CD4-positive, alpha-beta memory T cell (primary cell): ENCODE measurements at regions not wholly inside any gene's neighbourhood (a gene's known extent, or its start where the extent isn't known, plus 50 kb on each side); places are given as distances from the start of the nearest gene placed in this dataset.

Experiments
- CTCF ChIA-PET: fragments of 350-600 bp; sonication (Branson Sonifier 250); formaldehyde crosslinking; loops from one replicate; lab custom pipeline; 2021; ENCODE audit warnings: inconsistent platforms; ENCODE audit not compliant: partially characterized antibody; lab: Charles Lee
- POLR2A ChIA-PET: fragments of 350-600 bp; sonication (Branson Sonifier 250); formaldehyde crosslinking; loops from one replicate; lab custom pipeline; 2021; ENCODE audit not compliant: partially characterized antibody; lab: Charles Lee
- DNase-seq, 5 donors: peaks; one replicate each; pipeline versions ENCODE4 v3.0.0 to v3.0.0-alpha.2; 2020 to 2022; ENCODE audit warnings: mixed read lengths in 1 of 5
- H3K27ac ChIP-seq: one replicate; pipeline ENCODE4 v1.7.0; 2013; ENCODE audit warnings: low read depth, low read length
- H3K27me3 ChIP-seq: 2 replicates; pipeline ENCODE4 v1.7.0; 2013; ENCODE audit warnings: mild to moderate bottlenecking, low read length, moderate library complexity; ENCODE audit not compliant: insufficient read depth
- H3K36me3 ChIP-seq: 2 replicates; pipeline ENCODE4 v1.7.0; 2013; ENCODE audit warnings: mild to moderate bottlenecking, low read length, moderate library complexity; ENCODE audit not compliant: insufficient read depth
- H3K4me1 ChIP-seq: 2 replicates; pipeline ENCODE4 v1.7.0; 2013; ENCODE audit warnings: mild to moderate bottlenecking, low read length, moderate library complexity; ENCODE audit not compliant: insufficient read depth
- H3K4me3 ChIP-seq, 2 donors: one replicate each; pipeline ENCODE4 v1.7.0; 2013; ENCODE audit warnings: low read length in 2 of 2, mild to moderate bottlenecking in 1 of 2
- H3K9me3 ChIP-seq, 2 donors: one replicate each; pipeline ENCODE4 v1.7.0; 2013; ENCODE audit warnings: low read length in 2 of 2, control low read depth in 1 of 2; ENCODE audit not compliant: control insufficient read depth in 1 of 2
- H3K27ac Mint-ChIP-seq, 7 donors: one replicate each; pipeline ENCODE4 v1.8.0; 2020 to 2021; ENCODE audit warnings: mixed read lengths in 7 of 7, mild to moderate bottlenecking in 6 of 7, inconsistent platforms in 3 of 7, moderate library complexity in 3 of 7
- H3K27me3 Mint-ChIP-seq, 2 donors: one replicate each; pipeline ENCODE4 v1.8.0; 2020 to 2021; ENCODE audit warnings: mixed read lengths in 2 of 2
- H3K36me3 Mint-ChIP-seq, 2 donors: one replicate each; pipeline ENCODE4 v1.8.0; 2020 to 2021; ENCODE audit warnings: mixed read lengths in 2 of 2, inconsistent platforms in 1 of 2, mild to moderate bottlenecking in 1 of 2
- H3K4me1 Mint-ChIP-seq, 4 donors: one replicate each; pipeline ENCODE4 v1.8.0; 2020 to 2021; ENCODE audit warnings: mixed read lengths in 4 of 4, mild to moderate bottlenecking in 1 of 4
- H3K4me3 Mint-ChIP-seq, 8 donors: one replicate each; pipeline ENCODE4 v1.8.0; 2020 to 2021; ENCODE audit warnings: mixed read lengths in 8 of 8, mild to moderate bottlenecking in 7 of 8, moderate library complexity in 6 of 8, inconsistent platforms in 3 of 8
- H3K9me3 Mint-ChIP-seq, 8 donors: one replicate each; pipeline ENCODE4 v1.8.0; 2020 to 2021; ENCODE audit warnings: mixed read lengths in 8 of 8, mild to moderate bottlenecking in 5 of 8, inconsistent platforms in 3 of 8, moderate library complexity in 1 of 8
- intact Hi-C: fragments of 100-400 bp; cut with micrococcal nuclease; formaldehyde crosslinking; loops from one replicate; pipeline ENCODE4 v1.15.1; 2023

- H3K4me3 ChIP-seq = no peak overlapping the region
- no peak overlapping the region for H3K27ac Mint-ChIP-seq
- no peaks in the 10 kb centered on the region for H3K4me1 Mint-ChIP-seq
- no peaks in the 10 kb centered on the region for H3K36me3 ChIP-seq
- no peaks in the 10 kb centered on the region for H3K27me3 ChIP-seq
- no peak overlapping the region for H3K27ac ChIP-seq
- DNase-seq = no peak
- no peaks in the 10 kb centered on the region for H3K27me3 Mint-ChIP-seq
- intact Hi-C loops = no loop called here
- H3K36me3 Mint-ChIP-seq = no peaks in the 10 kb centered on the region
- no peaks in the 10 kb centered on the region for H3K4me1 ChIP-seq
- no peak overlapping the region for H3K4me3 Mint-ChIP-seq
- ChIA-PET POLR2A (no interaction called here), CTCF (interaction anchor here (0.7 kb wide), 1 partner anchor 108 kb away, joined by 3 read pairs; no protein-coding TSS in a partner anchor)
- no peaks in the 10 kb centered on the region for H3K9me3 Mint-ChIP-seq
- H3K9me3 ChIP-seq = no peaks in the 10 kb centered on the region
These were observed 424.8 kb upstream of the DMAC1 start for GRCh38 chr9:8224381-8224801.

- H3K36me3 ChIP-seq = no peaks in the 10 kb centered on the region
- no peaks in the 10 kb centered on the region for H3K27me3 Mint-ChIP-seq
- no peaks in the 10 kb centered on the region for H3K9me3 Mint-ChIP-seq
- H3K9me3 ChIP-seq = no peaks in the 10 kb centered on the region
- no peak overlapping the region for H3K27ac Mint-ChIP-seq
- H3K4me3 ChIP-seq = no peak overlapping the region
- ChIA-PET POLR2A (no interaction called here), CTCF (no interaction called here)
- no peak for DNase-seq
- H3K27me3 ChIP-seq = no peaks in the 10 kb centered on the region
- no peak overlapping the region for H3K27ac ChIP-seq
- intact Hi-C loops = no loop called here
- H3K36me3 Mint-ChIP-seq = no peaks in the 10 kb centered on the region
- H3K4me1 ChIP-seq = no peaks in the 10 kb centered on the region
- no peaks in the 10 kb centered on the region for H3K4me1 Mint-ChIP-seq
- no peak overlapping the region for H3K4me3 Mint-ChIP-seq
These were observed 424.3 kb upstream of the DMAC1 start for GRCh38 chr9:8223861-8224260.

DNA sequence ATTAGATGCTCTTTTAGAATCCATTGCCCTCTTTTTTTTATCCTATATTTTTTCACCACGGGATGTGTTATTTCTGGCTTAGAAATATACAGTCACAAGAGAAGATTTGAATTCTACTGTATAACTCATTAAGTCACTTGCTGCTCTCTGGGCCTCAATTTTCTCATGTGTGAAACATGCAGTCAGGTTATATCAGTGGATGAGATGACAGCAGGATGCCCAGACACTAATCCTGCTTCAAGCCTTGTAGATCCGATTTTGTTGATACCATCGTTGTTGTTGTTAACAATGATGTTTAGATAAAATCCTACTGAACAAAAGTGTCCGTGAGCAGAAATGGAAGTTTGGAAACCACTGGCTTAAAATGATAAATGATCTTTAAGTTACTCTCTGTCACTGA lies 421.9 kb upstream of the DMAC1 start:
- H3K4me3 ChIP-seq = no peak overlapping the region
- no peaks in the 10 kb centered on the region for H3K9me3 ChIP-seq
- CTCF ChIA-PET = no interaction called here
- no peaks in the 10 kb centered on the region for H3K27me3 ChIP-seq
- intact Hi-C loops = no loop called here
- POLR2A ChIA-PET = no interaction called here
- H3K36me3 Mint-ChIP-seq = no peaks in the 10 kb centered on the region
- H3K27ac Mint-ChIP-seq = no peak overlapping the region
- H3K27ac ChIP-seq = no peak overlapping the region
- no peaks in the 10 kb centered on the region for H3K36me3 ChIP-seq
- no peak overlapping the region for H3K4me3 Mint-ChIP-seq
- H3K4me1 ChIP-seq = no peaks in the 10 kb centered on the region
- no peak for DNase-seq
- peaks cover 0 to 13% (median 3%) of the 10 kb centered on the region in 8 donors for H3K9me3 Mint-ChIP-seq
- no peaks in the 10 kb centered on the region for H3K27me3 Mint-ChIP-seq
- no peaks in the 10 kb centered on the region for H3K4me1 Mint-ChIP-seq

DNA sequence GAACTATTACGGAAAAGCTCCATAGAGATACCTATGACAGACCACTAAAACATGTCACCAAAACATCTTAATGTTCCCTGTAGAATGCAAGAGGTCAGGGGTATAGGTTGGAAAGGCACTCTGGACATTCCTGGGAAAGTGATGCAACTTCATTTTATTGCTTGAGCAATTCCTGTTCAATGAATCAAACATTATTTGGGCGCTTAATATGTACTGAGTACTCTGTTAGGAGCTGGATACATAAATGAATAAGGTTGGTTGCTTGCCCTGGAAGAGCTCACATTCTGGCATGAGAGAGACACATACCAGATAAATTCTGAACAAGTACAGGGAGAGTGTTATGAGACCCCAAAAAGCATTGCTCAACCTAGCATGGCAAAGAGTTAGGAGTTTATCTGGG lies 408.9 kb upstream of the DMAC1 start:
- no peaks in the 10 kb centered on the region for H3K36me3 Mint-ChIP-seq
- H3K36me3 ChIP-seq = no peaks in the 10 kb centered on the region
- H3K4me3 Mint-ChIP-seq = no peak overlapping the region
- H3K27ac ChIP-seq = no peak overlapping the region
- CTCF ChIA-PET = no interaction called here
- no peaks in the 10 kb centered on the region for H3K27me3 ChIP-seq
- H3K4me1 Mint-ChIP-seq = peaks cover 0 to 3% (median 2%) of the 10 kb centered on the region in 4 donors
- peaks cover 0 to 4% (median 2%) of the 10 kb centered on the region in 8 donors for H3K9me3 Mint-ChIP-seq
- no peaks in the 10 kb centered on the region for H3K4me1 ChIP-seq
- intact Hi-C loops = no loop called here
- no peak for DNase-seq
- POLR2A ChIA-PET = no interaction called here
- no peak overlapping the region for H3K27ac Mint-ChIP-seq
- H3K4me3 ChIP-seq = no peak overlapping the region
- H3K9me3 ChIP-seq = no peaks in the 10 kb centered on the region
- H3K27me3 Mint-ChIP-seq = no peaks in the 10 kb centered on the region

GRCh38 chr9:8207596-8207995 lies 408.0 kb upstream of the DMAC1 start:
- Histone ChIP-seq H3K4me1 (no peaks in the 10 kb centered on the region), H3K4me3 (no peak overlapping the region), H3K27ac (no peak overlapping the region), H3K36me3 (no peaks in the 10 kb centered on the region), H3K27me3 (no peaks in the 10 kb centered on the region), H3K9me3 (no peaks in the 10 kb centered on the region)
- H3K27ac Mint-ChIP-seq = no peak overlapping the region
- POLR2A ChIA-PET = no interaction called here
- H3K27me3 Mint-ChIP-seq = no peaks in the 10 kb centered on the region
- H3K36me3 Mint-ChIP-seq = no peaks in the 10 kb centered on the region
- H3K9me3 Mint-ChIP-seq = peaks cover 0 to 5% (median 2%) of the 10 kb centered on the region in 8 donors
- intact Hi-C loops = no loop called here
- peaks cover 0 to 3% (median 2%) of the 10 kb centered on the region in 4 donors for H3K4me1 Mint-ChIP-seq
- CTCF ChIA-PET = no interaction called here
- no peak overlapping the region for H3K4me3 Mint-ChIP-seq
- no peak for DNase-seq

DNA sequence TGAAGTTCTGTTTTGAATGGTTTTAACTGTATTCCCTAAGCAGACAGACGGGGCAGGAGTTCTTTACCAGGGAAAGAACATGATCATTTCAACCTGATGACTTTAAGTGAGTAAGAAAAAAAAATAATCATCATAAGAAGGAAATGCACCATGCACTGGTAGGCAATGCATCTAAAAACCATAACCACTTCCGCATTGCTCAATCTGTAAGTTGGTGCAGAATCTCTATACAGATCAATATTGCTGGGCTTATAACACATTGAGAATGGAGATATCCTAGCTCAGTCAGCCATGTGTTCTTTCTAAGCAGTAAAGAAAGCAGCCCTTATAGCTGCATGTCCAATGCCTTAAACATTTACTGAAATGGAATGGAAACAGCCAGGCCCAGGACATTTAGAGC lies 407.1 kb upstream of the DMAC1 start:
- ChIA-PET CTCF (no interaction called here), POLR2A (no interaction called here)
- peak in 1 of 5 donors; percentile 3 for DNase-seq
- Histone ChIP-seq H3K9me3 (no peaks in the 10 kb centered on the region), H3K4me3 (no peak overlapping the region), H3K27me3 (no peaks in the 10 kb centered on the region), H3K27ac (no peak overlapping the region), H3K36me3 (no peaks in the 10 kb centered on the region), H3K4me1 (no peaks in the 10 kb centered on the region)
- H3K27ac Mint-ChIP-seq = no peak overlapping the region
- H3K9me3 Mint-ChIP-seq = peaks cover 0 to 5% (median 3%) of the 10 kb centered on the region in 8 donors
- H3K36me3 Mint-ChIP-seq = no peaks in the 10 kb centered on the region
- intact Hi-C loops = no loop called here
- no peak overlapping the region for H3K4me3 Mint-ChIP-seq
- H3K27me3 Mint-ChIP-seq = no peaks in the 10 kb centered on the region
- H3K4me1 Mint-ChIP-seq = peaks cover 0 to 3% (median 2%) of the 10 kb centered on the region in 4 donors

- Histone ChIP-seq H3K27ac (no peak overlapping the region), H3K4me3 (no peak overlapping the region), H3K9me3 (no peaks in the 10 kb centered on the region), H3K27me3 (no peaks in the 10 kb centered on the region), H3K36me3 (no peaks in the 10 kb centered on the region), H3K4me1 (no peaks in the 10 kb centered on the region)
- Mint-ChIP-seq H3K27me3 (no peaks in the 10 kb centered on the region), H3K9me3 (peaks cover 0 to 11% (median 3%) of the 10 kb centered on the region in 8 donors), H3K4me1 (peaks cover 0 to 3% (median 2%) of the 10 kb centered on the region in 4 donors), H3K4me3 (no peak overlapping the region), H3K27ac (no peak overlapping the region), H3K36me3 (no peaks in the 10 kb centered on the region)
- POLR2A ChIA-PET = no interaction called here
- DNase-seq = no peak
- intact Hi-C loops = no loop called here
- CTCF ChIA-PET = no interaction called here
These were observed 406.0 kb upstream of the DMAC1 start for GRCh38 chr9:8205576-8205975.

- Histone ChIP-seq H3K36me3 (no peaks in the 10 kb centered on the region), H3K4me1 (no peaks in the 10 kb centered on the region), H3K27me3 (no peaks in the 10 kb centered on the region), H3K9me3 (no peaks in the 10 kb centered on the region), H3K27ac (no peak overlapping the region), H3K4me3 (no peak overlapping the region)
- H3K36me3 Mint-ChIP-seq = no peaks in the 10 kb centered on the region
- no peak for DNase-seq
- H3K27me3 Mint-ChIP-seq = no peaks in the 10 kb centered on the region
- CTCF ChIA-PET = interaction anchor here (1.1 kb wide), 1 partner anchor 9 kb away, joined by 3 read pairs; no protein-coding TSS in a partner anchor
- POLR2A ChIA-PET = no interaction called here
- intact Hi-C loops = no loop called here
- H3K4me1 Mint-ChIP-seq = no peaks in the 10 kb centered on the region
- H3K27ac Mint-ChIP-seq = no peak overlapping the region
- H3K4me3 Mint-ChIP-seq = no peak overlapping the region
- H3K9me3 Mint-ChIP-seq = peaks cover 3 to 33% (median 23%) of the 10 kb centered on the region in 8 donors
These were observed 390.3 kb upstream of the DMAC1 start for GRCh38 chr9:8189881-8190280.
